Activated CD4-positive, alpha-beta T cell treated with anti-CD3 and anti-CD28 coated beads for 36 hours (primary cell): ENCODE measurements at regions not wholly inside any gene's neighbourhood (a gene's known extent, or its start where the extent isn't known, plus 50 kb on each side); places are given as distances from the start of the nearest gene placed in this dataset.
"Not testable (repeated sequence)": the region's sequence is repeated elsewhere in the genome, so short reads cannot be mapped to it uniquely, and the experiment has no call there.

Experiments
- ATAC-seq: fragments of 200-7000 bp; cut with Tn5 transposase; one replicate; pipeline ENCODE4 v1.10.0; 2021; ENCODE audit warnings: mild to moderate bottlenecking, moderate library complexity
- CTCF ChIA-PET: fragments of 350-600 bp; sonication (Branson Sonifier 250); formaldehyde crosslinking; loops from one replicate; lab custom pipeline; 2021; ENCODE audit warnings: antibody characterized with exemption; lab: Charles Lee
- POLR2A ChIA-PET: fragments of 350-600 bp; sonication (Branson Sonifier 250); formaldehyde crosslinking; loops from one replicate; lab custom pipeline; 2021; ENCODE audit warnings: antibody characterized with exemption, inconsistent platforms; lab: Charles Lee
- DNase-seq: peaks from one replicate; pipeline ENCODE4 v3.0.0-alpha.2; 2020
- H3K27ac Mint-ChIP-seq: one replicate; pipeline ENCODE4 v1.8.0; 2021; ENCODE audit warnings: mixed read lengths
- H3K27me3 Mint-ChIP-seq: one replicate; pipeline ENCODE4 v1.8.0; 2021; ENCODE audit warnings: mixed read lengths
- H3K36me3 Mint-ChIP-seq: one replicate; pipeline ENCODE4 v1.8.0; 2021; ENCODE audit warnings: low read depth, mixed read lengths
- H3K4me1 Mint-ChIP-seq: one replicate; pipeline ENCODE4 v1.8.0; 2021; ENCODE audit warnings: mixed read lengths
- H3K4me3 Mint-ChIP-seq: one replicate; pipeline ENCODE4 v1.8.0; 2021; ENCODE audit warnings: mild to moderate bottlenecking, moderate library complexity, mixed read lengths
- H3K9me3 Mint-ChIP-seq: one replicate; pipeline ENCODE4 v1.8.0; 2021; ENCODE audit warnings: low read depth, mixed read lengths
- intact Hi-C, 2 experiments: fragments of 100-400 bp; cut with DNase I in 1 of 2; cut with micrococcal nuclease in 1 of 2; formaldehyde crosslinking; loops; one replicate each; pipeline versions ENCODE4 v1.14.2 to v1.15.1; 2022 to 2024; cut with DNase I, micrococcal nuclease

- H3K27me3 Mint-ChIP-seq, result no peaks in the 10 kb centered on the region
- intact Hi-C loops, result no loop called here
Observed at GRCh38 chr10:64738462-64738861, 1217.3 kb downstream of the REEP3 start.

GRCh38 chr10:64745565-64745964 is 1224.4 kb downstream of the REEP3 start:
- no peak overlapping the region for H3K27ac Mint-ChIP-seq

More at GRCh38 chr10:64738462-64738861, 1217.3 kb downstream of the REEP3 start:
- Mint-ChIP-seq H3K4me1 (no peaks in the 10 kb centered on the region), H3K4me3 (no peak overlapping the region), H3K9me3 (peaks cover 4% of the 10 kb centered on the region), H3K27ac (no peak overlapping the region), H3K36me3 (no peaks in the 10 kb centered on the region)
- no peak for ATAC-seq
- ChIA-PET CTCF (no interaction called here), POLR2A (no interaction called here)
- DNase-seq, result no peak

GRCh38 chr10:64750672-64751071 is 1229.5 kb downstream of the REEP3 start:
- Mint-ChIP-seq H3K4me3 (no peak overlapping the region), H3K4me1 (no peaks in the 10 kb centered on the region), H3K27me3 (no peaks in the 10 kb centered on the region), H3K36me3 (no peaks in the 10 kb centered on the region), H3K9me3 (peaks cover 3% of the 10 kb centered on the region), H3K27ac (no peak overlapping the region)
- DNase-seq, result no peak
- POLR2A ChIA-PET, result interaction anchor here (0.6 kb wide), 1 partner anchor 1534 kb away, joined by 4 read pairs; no protein-coding TSS in a partner anchor
- intact Hi-C loops, result no loop called here
- CTCF ChIA-PET, result no interaction called here
- no peak for ATAC-seq

More at GRCh38 chr10:64745565-64745964, 1224.4 kb downstream of the REEP3 start:
- H3K4me1 Mint-ChIP-seq, result no peaks in the 10 kb centered on the region
- CTCF ChIA-PET, result interaction anchor here (0.6 kb wide), 1 partner anchor 227 kb away, joined by 3 read pairs; no protein-coding TSS in a partner anchor
- no peaks in the 10 kb centered on the region for H3K36me3 Mint-ChIP-seq
- peaks cover 7% of the 10 kb centered on the region for H3K9me3 Mint-ChIP-seq
- H3K27me3 Mint-ChIP-seq, result no peaks in the 10 kb centered on the region
- ATAC-seq (no peak), DNase-seq (no peak)
- intact Hi-C loops, result no loop called here
- POLR2A ChIA-PET, result no interaction called here
- no peak overlapping the region for H3K4me3 Mint-ChIP-seq

- Mint-ChIP-seq H3K27me3 (no peaks in the 10 kb centered on the region), H3K27ac (no peak overlapping the region), H3K9me3 (no peaks in the 10 kb centered on the region), H3K4me3 (no peak overlapping the region), H3K36me3 (no peaks in the 10 kb centered on the region), H3K4me1 (no peaks in the 10 kb centered on the region)
- POLR2A ChIA-PET, result no interaction called here
- intact Hi-C loops, result no loop called here
- ATAC-seq (no peak), DNase-seq (no peak)
- CTCF ChIA-PET, result interaction anchor here (0.6 kb wide), 1 partner anchor 24 kb away, joined by 3 read pairs; no protein-coding TSS in a partner anchor
Observed at GRCh38 chr10:64753516-64753915, 1232.3 kb downstream of the REEP3 start.

- ATAC-seq, result no peak
- H3K9me3 Mint-ChIP-seq, result peaks cover 1% of the 10 kb centered on the region
- DNase-seq, result no peak
- H3K4me1 Mint-ChIP-seq, result no peaks in the 10 kb centered on the region
- intact Hi-C loops, result no loop called here
- H3K27ac Mint-ChIP-seq, result no peak overlapping the region
- CTCF ChIA-PET, result interaction anchor here (0.7 to 1.1 kb wide), 2 partner anchors 47 to 111 kb away, joined by 3 read pairs; no protein-coding TSS in a partner anchor
- no peaks in the 10 kb centered on the region for H3K27me3 Mint-ChIP-seq
- H3K4me3 Mint-ChIP-seq, result no peak overlapping the region
- H3K36me3 Mint-ChIP-seq, result no peaks in the 10 kb centered on the region
- POLR2A ChIA-PET, result no interaction called here
Observed at GRCh38 chr10:64760371-64760770, 1239.2 kb downstream of the REEP3 start.

GRCh38 chr10:64762861-64763260 is 1241.7 kb downstream of the REEP3 start:
- Mint-ChIP-seq H3K4me1 (no peaks in the 10 kb centered on the region), H3K9me3 (peaks cover 1% of the 10 kb centered on the region), H3K36me3 (no peaks in the 10 kb centered on the region), H3K27ac (no peak overlapping the region), H3K27me3 (no peaks in the 10 kb centered on the region), H3K4me3 (no peak overlapping the region)
- intact Hi-C loops, result no loop called here
- DNase-seq (no peak), ATAC-seq (no peak)
- CTCF ChIA-PET, result interaction anchor here (0.6 kb wide), 1 partner anchor 30 kb away, joined by 4 read pairs; no protein-coding TSS in a partner anchor
- POLR2A ChIA-PET, result no interaction called here

- H3K27ac Mint-ChIP-seq, result no peak overlapping the region
- ATAC-seq (no peak), DNase-seq (no peak)
- intact Hi-C loops, result no loop called here
- H3K4me3 Mint-ChIP-seq, result no peak overlapping the region
- POLR2A ChIA-PET, result no interaction called here
- CTCF ChIA-PET, result no interaction called here
- peaks cover 1% of the 10 kb centered on the region for H3K9me3 Mint-ChIP-seq
- H3K4me1 Mint-ChIP-seq, result no peaks in the 10 kb centered on the region
- H3K27me3 Mint-ChIP-seq, result no peaks in the 10 kb centered on the region
- H3K36me3 Mint-ChIP-seq, result no peaks in the 10 kb centered on the region
Observed at GRCh38 chr10:64765498-64765897, 1244.3 kb downstream of the REEP3 start.

GRCh38 chr10:64771253-64772050 is 1250.3 kb downstream of the REEP3 start:
- H3K9me3 Mint-ChIP-seq, result no peaks in the 10 kb centered on the region
- no peaks in the 10 kb centered on the region for H3K36me3 Mint-ChIP-seq
- ChIA-PET CTCF (no interaction called here), POLR2A (no interaction called here)
- no peak overlapping the region for H3K27ac Mint-ChIP-seq
- intact Hi-C loops, result no loop called here
- H3K4me3 Mint-ChIP-seq, result no peak overlapping the region
- no peak for DNase-seq
- no peaks in the 10 kb centered on the region for H3K27me3 Mint-ChIP-seq
- no peak for ATAC-seq
- no peaks in the 10 kb centered on the region for H3K4me1 Mint-ChIP-seq

GRCh38 chr10:64773357-64773756 is 1252.2 kb downstream of the REEP3 start:
- no peaks in the 10 kb centered on the region for H3K27me3 Mint-ChIP-seq
- intact Hi-C loops, result no loop called here
- H3K36me3 Mint-ChIP-seq, result no peaks in the 10 kb centered on the region
- ChIA-PET CTCF (no interaction called here), POLR2A (no interaction called here)
- H3K9me3 Mint-ChIP-seq, result no peaks in the 10 kb centered on the region
- no peaks in the 10 kb centered on the region for H3K4me1 Mint-ChIP-seq
- DNase-seq (no peak), ATAC-seq (no peak)
- no peak overlapping the region for H3K27ac Mint-ChIP-seq
- H3K4me3 Mint-ChIP-seq, result no peak overlapping the region

GRCh38 chr10:64784451-64784850 is 1263.2 kb downstream of the REEP3 start:
- intact Hi-C loops, H3K36me3 Mint-ChIP-seq, POLR2A ChIA-PET, ATAC-seq, H3K9me3 Mint-ChIP-seq, H3K4me3 Mint-ChIP-seq, H3K4me1 Mint-ChIP-seq, H3K27ac Mint-ChIP-seq, H3K27me3 Mint-ChIP-seq, DNase-seq: not testable (repeated sequence)
- CTCF ChIA-PET, result interaction anchor here (0.6 kb wide), 1 partner anchor 10 kb away, joined by 3 read pairs; no protein-coding TSS in a partner anchor

- CTCF ChIA-PET, result no interaction called here
Observed at GRCh38 chr10:64785816-64786215, 1264.6 kb downstream of the REEP3 start.

GRCh38 chr10:64786989-64787388 is 1265.8 kb downstream of the REEP3 start:
- Mint-ChIP-seq H3K27ac (no peak overlapping the region), H3K4me1 (no peaks in the 10 kb centered on the region), H3K27me3 (no peaks in the 10 kb centered on the region), H3K9me3 (no peaks in the 10 kb centered on the region), H3K36me3 (no peaks in the 10 kb centered on the region), H3K4me3 (no peak overlapping the region)
- intact Hi-C loops, result no loop called here
- CTCF ChIA-PET, result no interaction called here
- no peak for DNase-seq
- ATAC-seq, result no peak
- POLR2A ChIA-PET, result no interaction called here

More at GRCh38 chr10:64785816-64786215, 1264.6 kb downstream of the REEP3 start:
- DNase-seq, result no peak
- Mint-ChIP-seq H3K27me3 (no peaks in the 10 kb centered on the region), H3K4me1 (no peaks in the 10 kb centered on the region), H3K4me3 (no peak overlapping the region), H3K27ac (no peak overlapping the region), H3K9me3 (no peaks in the 10 kb centered on the region), H3K36me3 (no peaks in the 10 kb centered on the region)
- ATAC-seq, result no peak
- POLR2A ChIA-PET, result no interaction called here
- intact Hi-C loops, result no loop called here
